Lower leg skin (tissue), 3 donors: ENCODE measurements at regions not wholly inside any gene's neighbourhood (a gene's known extent, or its start where the extent isn't known, plus 50 kb on each side); places are given as distances from the start of the nearest gene placed in this dataset.
"Not testable (repeated sequence)": the region's sequence is repeated elsewhere in the genome, so short reads cannot be mapped to it uniquely, and the experiment has no call there.

Experiments
- POLR2A ChIP-seq, 2 donors: fragments of 450-650 bp; IDR thresholded peaks; one replicate each; pipeline ENCODE4 v1.6.1; 2016 to 2017; ENCODE audit warnings: antibody characterized with exemption in 2 of 2, mild to moderate bottlenecking in 1 of 2, moderate library complexity in 1 of 2
- TF ChIP-seq, protein P1 (sequence below), 3 donors: fragments of 450-650 bp; IDR thresholded peaks; one replicate each; pipeline ENCODE4 v1.5.1; 2016; ENCODE audit warnings: antibody characterized with exemption in 3 of 3, mild to moderate bottlenecking in 3 of 3, moderate library complexity in 2 of 3

DNA sequence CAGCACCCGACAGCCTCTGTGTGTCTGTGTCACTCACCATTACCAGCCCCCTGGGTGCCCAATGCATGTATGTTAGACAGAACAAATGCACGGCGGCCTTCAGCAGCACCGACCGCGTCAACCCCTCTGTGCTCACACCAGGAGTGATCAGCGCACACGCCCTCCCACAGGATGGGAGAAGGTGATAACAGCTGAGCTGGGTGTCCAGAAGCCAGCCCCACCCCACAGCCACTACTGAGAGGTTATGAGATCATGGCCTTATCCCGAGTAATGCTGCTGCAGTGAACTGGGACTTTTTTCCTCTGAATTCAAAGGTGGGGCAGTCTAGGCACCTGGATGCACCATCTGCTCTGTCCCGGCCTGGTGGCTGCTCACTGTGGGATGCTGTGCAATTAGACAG lies 80.9 kb upstream of the SAMD11 start:
- TF ChIP-seq, protein P1, sequence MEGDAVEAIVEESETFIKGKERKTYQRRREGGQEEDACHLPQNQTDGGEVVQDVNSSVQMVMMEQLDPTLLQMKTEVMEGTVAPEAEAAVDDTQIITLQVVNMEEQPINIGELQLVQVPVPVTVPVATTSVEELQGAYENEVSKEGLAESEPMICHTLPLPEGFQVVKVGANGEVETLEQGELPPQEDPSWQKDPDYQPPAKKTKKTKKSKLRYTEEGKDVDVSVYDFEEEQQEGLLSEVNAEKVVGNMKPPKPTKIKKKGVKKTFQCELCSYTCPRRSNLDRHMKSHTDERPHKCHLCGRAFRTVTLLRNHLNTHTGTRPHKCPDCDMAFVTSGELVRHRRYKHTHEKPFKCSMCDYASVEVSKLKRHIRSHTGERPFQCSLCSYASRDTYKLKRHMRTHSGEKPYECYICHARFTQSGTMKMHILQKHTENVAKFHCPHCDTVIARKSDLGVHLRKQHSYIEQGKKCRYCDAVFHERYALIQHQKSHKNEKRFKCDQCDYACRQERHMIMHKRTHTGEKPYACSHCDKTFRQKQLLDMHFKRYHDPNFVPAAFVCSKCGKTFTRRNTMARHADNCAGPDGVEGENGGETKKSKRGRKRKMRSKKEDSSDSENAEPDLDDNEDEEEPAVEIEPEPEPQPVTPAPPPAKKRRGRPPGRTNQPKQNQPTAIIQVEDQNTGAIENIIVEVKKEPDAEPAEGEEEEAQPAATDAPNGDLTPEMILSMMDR (IDR thresholded peaks at IDR 0.05): not testable (repeated sequence)
- not testable (repeated sequence) for TF ChIP-seq POLR2A (IDR thresholded peaks at IDR 0.05)
